HG03575 (cell line): ENCODE measurements at regions not wholly inside any gene's neighbourhood (a gene's known extent, or its start where the extent isn't known, plus 50 kb on each side); places are given as distances from the start of the nearest gene placed in this dataset.
"Not testable (repeated sequence)": the region's sequence is repeated elsewhere in the genome, so short reads cannot be mapped to it uniquely, and the experiment has no call there.

Experiments
- ATAC-seq: cut with Tn5 transposase; IDR thresholded peaks from one replicate; pipeline ENCODE4 v1.9.1; 2021; ENCODE audit not compliant: unreplicated experiment, insufficient number of reproducible peaks, low FRiP score; ENCODE audit errors: extremely low read depth

GRCh38 chr2:60216452-60216995 is 336.9 kb downstream of the BCL11A start:
- ATAC-seq = no peak

- no peak for ATAC-seq
Measured at GRCh38 chr2:60215386-60215901, 338.0 kb downstream of the BCL11A start.

DNA sequence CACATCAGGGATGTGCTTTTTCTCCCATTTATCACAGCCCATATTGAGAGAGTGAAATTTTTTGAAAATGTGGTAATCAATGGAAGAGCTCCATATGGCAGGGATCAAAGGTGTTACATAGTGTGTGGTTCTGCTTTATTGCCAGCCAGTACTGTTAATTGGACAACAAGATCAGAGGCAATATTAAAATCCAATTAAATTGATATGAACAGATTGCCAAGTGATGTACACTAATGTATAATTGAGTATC is 338.9 kb downstream of the BCL11A start:
- no peak for ATAC-seq

GRCh38 chr2:60213865-60214625 is 339.4 kb downstream of the BCL11A start:
- no peak for ATAC-seq

DNA sequence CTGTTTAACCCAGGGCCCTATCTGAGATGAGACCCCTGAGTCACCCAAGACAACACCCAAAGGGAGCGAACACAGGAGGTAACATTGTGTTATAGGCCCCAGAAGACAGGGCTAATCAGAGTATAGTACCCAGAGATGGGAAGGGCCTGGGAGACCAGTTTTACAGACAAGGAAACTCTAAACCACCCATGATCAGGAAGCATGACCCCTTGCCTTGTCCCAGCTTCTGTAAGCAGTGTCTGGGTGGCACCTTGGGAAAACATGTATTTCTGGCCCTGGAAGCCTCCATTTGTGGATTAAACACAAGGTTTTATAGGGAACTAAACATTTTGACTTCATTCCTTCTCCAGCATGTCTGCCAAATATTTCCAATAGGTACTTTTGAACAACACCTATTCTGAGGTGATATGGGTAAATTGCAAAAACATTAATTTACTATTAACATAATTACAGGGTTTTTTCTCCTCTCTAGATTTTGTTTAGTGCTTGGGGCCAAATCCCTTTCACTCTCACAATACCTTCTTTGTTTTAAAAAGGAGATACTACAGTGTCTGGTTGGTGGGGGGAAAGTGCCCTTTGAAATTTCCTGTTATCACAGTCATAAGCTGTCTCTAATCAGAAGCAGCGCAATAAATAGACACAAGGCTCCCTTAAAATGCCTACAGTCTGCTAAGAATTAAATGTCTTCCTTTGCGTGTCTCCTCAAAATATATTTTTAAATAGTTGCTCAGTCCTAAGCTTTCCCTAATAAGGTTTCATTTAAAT is 341.1 kb downstream of the BCL11A start:
- no peak for ATAC-seq

DNA sequence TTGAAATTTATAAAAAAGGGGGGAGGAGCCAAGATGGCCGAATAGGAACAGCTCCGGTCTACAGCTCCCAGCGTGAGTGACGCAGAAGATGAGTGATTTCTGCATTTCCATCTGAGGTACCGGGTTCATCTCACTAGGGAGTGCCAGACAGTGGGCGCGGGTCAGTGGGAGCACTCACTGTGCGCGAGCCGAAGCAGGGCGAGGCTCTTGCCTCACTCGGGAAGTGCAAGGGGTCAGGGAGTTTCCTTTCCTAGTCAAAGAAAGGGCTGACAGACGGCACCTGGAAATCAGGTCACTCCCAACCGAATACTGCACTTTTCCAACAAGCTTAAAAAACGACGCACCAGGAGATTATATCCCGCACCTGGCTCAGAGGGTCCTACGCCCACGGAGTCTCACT is 364.4 kb downstream of the BCL11A start:
- not testable (repeated sequence) for ATAC-seq

DNA sequence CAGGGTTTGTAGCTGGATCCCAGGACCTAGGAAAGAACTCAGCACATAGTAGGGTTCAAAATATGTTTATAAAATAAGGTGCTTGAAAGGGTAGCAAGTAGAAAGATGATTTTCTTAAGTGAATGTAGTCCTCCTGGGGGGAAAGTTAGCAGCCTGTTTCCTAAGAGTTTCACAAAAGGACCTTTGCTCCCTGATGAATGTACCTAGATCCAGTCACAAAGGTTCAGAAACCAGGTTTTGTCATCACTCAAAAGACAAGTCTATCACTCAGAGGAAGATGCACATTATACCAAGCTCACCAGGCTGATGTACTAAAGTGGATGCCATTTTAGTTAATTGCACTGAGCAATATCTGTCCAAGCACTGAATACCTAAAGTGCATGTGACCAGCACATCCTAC is 378.2 kb downstream of the BCL11A start:
- no peak for ATAC-seq

DNA sequence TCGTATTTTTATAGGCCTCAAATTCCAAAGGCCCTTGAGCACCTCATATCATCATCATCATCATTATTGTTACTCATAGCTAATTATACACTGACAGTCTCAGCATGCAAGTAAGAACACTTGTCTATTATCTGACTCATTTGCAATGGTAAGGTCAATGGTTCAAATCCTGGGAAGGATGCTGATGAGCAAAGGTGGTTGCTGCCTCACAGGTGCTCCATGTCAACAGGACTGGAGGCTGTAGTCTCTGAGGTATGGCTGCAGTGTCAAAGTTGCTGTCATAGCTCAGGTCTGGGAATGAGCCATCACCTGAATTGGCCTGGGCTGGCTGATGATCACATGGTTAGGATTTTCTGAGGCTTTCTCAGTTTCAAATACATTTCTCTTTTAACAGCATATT is 379.3 kb downstream of the BCL11A start:
- ATAC-seq = no peak

- ATAC-seq = no peak
Measured at GRCh38 chr2:60172801-60173200, 380.7 kb downstream of the BCL11A start.

GRCh38 chr2:60170272-60170671 is 383.2 kb downstream of the BCL11A start:
- ATAC-seq = no peak

- no peak for ATAC-seq
Measured at GRCh38 chr2:60168247-60168646, 385.2 kb downstream of the BCL11A start.

DNA sequence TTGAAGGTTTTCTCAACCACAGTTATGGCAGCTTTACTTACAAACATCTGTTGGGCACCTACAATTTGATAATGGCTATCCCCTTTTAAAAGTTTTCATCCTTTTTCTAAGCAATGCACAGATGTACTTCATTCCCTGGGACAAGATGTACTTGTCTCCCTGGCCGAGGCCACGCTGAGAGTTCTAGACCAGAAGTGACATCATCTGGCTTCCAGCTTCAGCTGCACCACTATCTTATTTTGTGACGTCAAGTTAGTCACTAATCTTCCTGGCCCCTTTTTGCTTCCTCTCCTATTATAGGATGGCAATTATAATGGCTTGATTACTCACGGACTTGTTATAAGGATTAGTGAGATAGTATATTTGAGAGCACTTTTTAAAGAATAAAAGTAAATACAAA is 386.4 kb downstream of the BCL11A start:
- ATAC-seq = no peak

DNA sequence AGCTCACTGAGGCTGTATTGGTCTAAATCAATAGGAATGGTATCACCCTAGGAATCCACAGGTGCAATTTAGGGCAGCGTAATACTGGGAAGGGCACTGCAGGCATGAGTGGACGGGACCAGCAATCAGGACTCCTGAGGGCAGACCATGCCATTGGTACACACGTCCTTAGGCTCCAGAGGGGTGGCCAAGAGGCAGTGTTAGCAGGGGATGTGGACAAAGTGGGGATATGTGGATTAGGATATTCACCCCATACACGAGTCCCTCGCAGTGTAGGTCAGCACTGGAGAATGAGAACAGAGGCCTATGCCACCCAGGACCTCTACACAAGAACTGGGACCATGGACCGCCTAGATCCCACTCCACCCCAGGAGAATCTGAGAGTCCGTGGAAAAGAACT is 389.8 kb downstream of the BCL11A start:
- ATAC-seq = no peak

DNA sequence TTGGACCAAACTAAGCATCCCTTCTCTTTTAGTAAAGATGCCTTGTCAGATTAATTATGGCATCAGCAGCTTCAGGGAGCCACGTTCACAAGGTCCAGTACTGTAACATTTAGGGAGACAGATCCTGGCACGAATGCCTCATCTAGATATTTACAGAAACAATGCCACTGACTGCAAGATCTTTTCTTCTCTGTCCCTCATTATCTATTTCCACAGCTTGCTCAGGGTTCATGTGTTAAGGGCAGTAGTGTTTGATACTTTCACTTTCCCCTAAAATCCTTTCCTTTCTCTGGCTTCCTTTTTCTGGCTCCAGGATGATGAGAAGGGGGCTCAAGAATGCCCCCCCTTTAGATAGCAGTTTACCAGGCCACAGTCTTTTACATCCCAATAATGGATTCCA is 393.9 kb downstream of the BCL11A start:
- no peak for ATAC-seq

DNA sequence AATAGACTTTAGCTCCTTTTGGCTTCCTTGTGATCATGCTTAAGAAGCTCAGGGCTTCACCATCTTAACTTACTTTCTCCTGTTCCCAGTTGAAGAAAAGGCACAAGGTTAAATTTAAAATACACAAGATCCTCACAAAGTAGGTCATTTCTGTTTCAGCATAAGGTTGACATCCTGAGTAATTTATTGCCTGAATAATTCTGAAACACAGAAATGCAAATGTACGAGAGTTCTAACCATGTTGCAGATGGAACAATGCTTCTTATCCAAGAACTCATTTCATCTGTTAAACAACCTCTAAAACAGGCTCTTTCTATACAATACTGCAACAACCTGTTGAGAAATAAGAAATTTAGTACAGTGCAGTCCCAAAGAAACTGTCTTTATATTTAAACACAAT is 395.2 kb downstream of the BCL11A start:
- no peak for ATAC-seq

GRCh38 chr2:60157283-60157682 is 396.2 kb downstream of the BCL11A start:
- ATAC-seq = no peak

GRCh38 chr2:60154142-60154541 is 399.3 kb downstream of the BCL11A start:
- no peak for ATAC-seq

GRCh38 chr2:60152226-60152833 is 401.1 kb downstream of the BCL11A start:
- no peak for ATAC-seq

- no peak for ATAC-seq
Measured at GRCh38 chr2:60149176-60149575, 404.3 kb downstream of the BCL11A start.

GRCh38 chr2:60148716-60149115 is 404.7 kb downstream of the BCL11A start:
- ATAC-seq = peak; percentile 71
